Kidney tubule cell (primary cell): ENCODE measurements at regions not wholly inside any gene's neighbourhood (a gene's known extent, or its start where the extent isn't known, plus 50 kb on each side); places are given as distances from the start of the nearest gene placed in this dataset.
"Not testable (repeated sequence)": the region's sequence is repeated elsewhere in the genome, so short reads cannot be mapped to it uniquely, and the experiment has no call there.

ENCODE experiments used
- DNase-seq: peaks from one replicate; pipeline ENCODE4 v3.0.0-alpha.2; 2018; ENCODE audit warnings: low spot score

- DNase-seq: no peak
Measured at GRCh38 chr5:92695123-92696003, 885.7 kb downstream of the NR2F1-AS1 start.

GRCh38 chr5:92694067-92694466, 887.0 kb downstream of the NR2F1-AS1 start:
- no peak for DNase-seq

- DNase-seq: not testable (repeated sequence)
Measured at GRCh38 chr5:92691955-92692354, 889.1 kb downstream of the NR2F1-AS1 start.

GRCh38 chr5:92687821-92688722, 892.9 kb downstream of the NR2F1-AS1 start:
- peak; percentile 23 for DNase-seq

GRCh38 chr5:92678640-92679039, 902.4 kb downstream of the NR2F1-AS1 start:
- DNase-seq: peak; percentile 8

GRCh38 chr5:92676215-92677165, 904.5 kb downstream of the NR2F1-AS1 start:
- no peak for DNase-seq

GRCh38 chr5:92674321-92674720, 906.7 kb downstream of the NR2F1-AS1 start:
- no peak for DNase-seq

GRCh38 chr5:92665506-92665905, 915.5 kb downstream of the NR2F1-AS1 start:
- DNase-seq: no peak

- DNase-seq: no peak
Measured at GRCh38 chr5:92662741-92663140, 918.3 kb downstream of the NR2F1-AS1 start.

GRCh38 chr5:92659246-92659645, 921.8 kb downstream of the NR2F1-AS1 start:
- DNase-seq: peak; percentile 2

GRCh38 chr5:92654601-92655000, 926.4 kb downstream of the NR2F1-AS1 start:
- DNase-seq: not testable (repeated sequence)

- no peak for DNase-seq
Measured at GRCh38 chr5:92653730-92654461, 927.1 kb downstream of the NR2F1-AS1 start.

- DNase-seq: no peak
Measured at GRCh38 chr5:92652756-92653155, 928.3 kb downstream of the NR2F1-AS1 start.

- DNase-seq: no peak
Measured at GRCh38 chr5:92644266-92644886, 936.6 kb downstream of the NR2F1-AS1 start.

- peak; percentile 72 for DNase-seq
Measured at GRCh38 chr5:92641031-92641962, 939.7 kb downstream of the NR2F1-AS1 start.

- no peak for DNase-seq
Measured at GRCh38 chr5:92640340-92640739, 940.7 kb downstream of the NR2F1-AS1 start.

- DNase-seq: no peak
Measured at GRCh38 chr5:92637960-92638359, 943.1 kb downstream of the NR2F1-AS1 start.

GRCh38 chr5:92637247-92637646, 943.8 kb downstream of the NR2F1-AS1 start:
- DNase-seq: no peak

- DNase-seq: no peak
Measured at GRCh38 chr5:92635001-92635461, 946.0 kb downstream of the NR2F1-AS1 start.
